ENCODE measurements at regions not wholly inside any gene's neighbourhood (a gene's known extent, or its start where the extent isn't known, plus 50 kb on each side); places are given as distances from the start of the nearest gene placed in this dataset.

DNA sequence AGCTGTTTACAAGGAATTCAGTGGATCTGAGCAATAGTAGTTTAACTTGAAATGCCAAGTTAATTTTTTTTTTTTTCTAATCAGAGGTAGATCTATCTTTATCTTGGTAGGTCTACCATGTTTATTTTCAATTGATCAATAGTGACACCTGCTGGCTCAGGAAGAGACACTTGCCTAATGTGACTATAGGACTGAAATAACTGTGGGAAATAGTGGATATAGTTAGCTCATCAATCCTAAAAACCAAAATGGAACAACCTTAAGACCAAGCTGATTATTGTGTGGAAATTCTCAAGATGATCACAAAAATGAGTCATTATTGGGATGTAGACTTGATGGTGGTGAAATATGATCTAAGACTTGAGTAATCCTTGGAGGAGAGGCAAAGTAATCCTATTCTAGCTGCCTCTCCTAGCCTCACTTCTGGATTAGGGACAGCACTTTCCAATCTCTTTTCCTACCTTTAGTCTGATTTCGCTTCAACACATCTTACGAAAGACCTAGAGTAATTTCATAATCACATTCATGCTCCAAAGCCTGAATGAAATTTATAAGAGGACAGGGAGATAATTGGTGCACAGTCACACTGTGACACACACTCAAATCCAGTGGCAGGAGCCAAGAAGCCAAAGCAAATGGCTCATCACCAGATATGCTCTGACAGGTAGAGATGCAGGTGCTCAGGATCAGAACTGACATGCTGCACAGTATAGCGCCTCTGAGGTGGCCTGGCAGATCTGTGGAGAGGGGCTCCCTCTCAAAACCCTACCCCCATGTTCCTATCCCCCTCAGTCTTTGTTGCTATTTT, 156.3 kb downstream of the HMHB1 start:
- Histone ChIP-seq H3K27me3 (replicated peaks; ENCODE audit: insufficient read depth) (no peaks in the 10 kb centered on the region), H3K4me1 (replicated peaks) (no peaks in the 10 kb centered on the region), H3K36me3 (no peaks in the 10 kb centered on the region), H3K4me3 (no peak overlapping the region), H3K27ac (no peak overlapping the region), H3K9me3 (no peaks in the 10 kb centered on the region)
- TF ChIP-seq POLR2AphosphoS5 (IDR thresholded peaks at IDR 0.05) (no peak), POLR2A (IDR thresholded peaks at IDR 0.05) (no peak)
- TF ChIP-seq, protein P1, sequence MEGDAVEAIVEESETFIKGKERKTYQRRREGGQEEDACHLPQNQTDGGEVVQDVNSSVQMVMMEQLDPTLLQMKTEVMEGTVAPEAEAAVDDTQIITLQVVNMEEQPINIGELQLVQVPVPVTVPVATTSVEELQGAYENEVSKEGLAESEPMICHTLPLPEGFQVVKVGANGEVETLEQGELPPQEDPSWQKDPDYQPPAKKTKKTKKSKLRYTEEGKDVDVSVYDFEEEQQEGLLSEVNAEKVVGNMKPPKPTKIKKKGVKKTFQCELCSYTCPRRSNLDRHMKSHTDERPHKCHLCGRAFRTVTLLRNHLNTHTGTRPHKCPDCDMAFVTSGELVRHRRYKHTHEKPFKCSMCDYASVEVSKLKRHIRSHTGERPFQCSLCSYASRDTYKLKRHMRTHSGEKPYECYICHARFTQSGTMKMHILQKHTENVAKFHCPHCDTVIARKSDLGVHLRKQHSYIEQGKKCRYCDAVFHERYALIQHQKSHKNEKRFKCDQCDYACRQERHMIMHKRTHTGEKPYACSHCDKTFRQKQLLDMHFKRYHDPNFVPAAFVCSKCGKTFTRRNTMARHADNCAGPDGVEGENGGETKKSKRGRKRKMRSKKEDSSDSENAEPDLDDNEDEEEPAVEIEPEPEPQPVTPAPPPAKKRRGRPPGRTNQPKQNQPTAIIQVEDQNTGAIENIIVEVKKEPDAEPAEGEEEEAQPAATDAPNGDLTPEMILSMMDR (IDR thresholded peaks at IDR 0.05): peak in 2 of 4 experiments; percentile 32 to 44
- DNase-seq (ENCODE audit: low spot score): peak; percentile 4
- intact Hi-C loops (cut with DNase I): no loop called here
- WGBS: 94% methylated on average over 3 of the region's 3 CpGs

DNA sequence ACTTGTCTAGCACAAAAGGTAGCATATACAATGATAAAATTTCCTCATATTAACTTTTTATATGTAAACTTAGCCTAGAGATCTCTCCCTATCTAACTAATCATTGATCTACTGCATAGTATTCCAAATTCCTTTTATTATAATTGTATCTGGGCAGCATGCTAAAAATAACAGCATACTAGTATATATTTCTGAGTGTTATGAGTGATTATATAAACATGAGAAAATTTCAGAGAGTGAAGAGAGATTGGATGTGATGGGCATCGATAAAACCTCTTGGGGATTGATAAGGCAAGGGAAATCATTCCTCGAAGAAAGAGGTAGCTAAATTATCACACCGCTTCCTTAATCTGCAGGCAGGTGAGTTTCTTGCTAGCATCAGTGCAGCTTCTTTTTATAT, 158.2 kb downstream of the HMHB1 start:
- H3K9me3 ChIP-seq: no peaks in the 10 kb centered on the region
- WGBS: 74% methylated on average over 3 of the region's 3 CpGs
- TF ChIP-seq, protein P1 (IDR thresholded peaks at IDR 0.05): no peak
- TF ChIP-seq POLR2AphosphoS5 (IDR thresholded peaks at IDR 0.05) (no peak), POLR2A (IDR thresholded peaks at IDR 0.05) (no peak)
- H3K4me1 ChIP-seq (replicated peaks): no peaks in the 10 kb centered on the region
- no peaks in the 10 kb centered on the region for H3K27me3 ChIP-seq (replicated peaks; ENCODE audit: insufficient read depth)
- intact Hi-C loops (cut with DNase I): no loop called here
- H3K27ac ChIP-seq: no peak overlapping the region
- no peak overlapping the region for H3K4me3 ChIP-seq
- DNase-seq (ENCODE audit: low spot score): no peak
- H3K36me3 ChIP-seq: no peaks in the 10 kb centered on the region

DNA sequence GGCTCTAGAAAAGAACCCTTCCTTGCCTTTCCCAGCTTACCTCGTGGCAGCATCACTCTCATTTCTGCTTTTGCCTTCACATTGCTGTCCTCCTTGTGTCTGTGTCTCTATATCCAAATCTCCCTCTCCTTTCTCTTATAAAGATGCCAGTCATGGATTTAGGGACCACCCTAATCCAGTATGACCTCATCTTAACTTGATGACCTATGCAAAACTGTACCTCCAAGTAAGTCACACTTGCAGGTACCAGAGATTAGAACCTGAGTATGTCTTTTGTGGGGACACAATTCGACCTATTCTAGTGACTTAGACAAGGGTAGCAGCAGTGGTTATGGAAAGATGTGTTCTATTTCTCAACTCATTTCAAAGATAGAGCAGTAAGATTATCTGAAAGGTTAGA, 160.1 kb downstream of the HMHB1 start:
- intact Hi-C loops (cut with DNase I): no loop called here
- TF ChIP-seq POLR2AphosphoS5 (IDR thresholded peaks at IDR 0.05): no peak
- Histone ChIP-seq H3K4me3 (no peak overlapping the region), H3K9me3 (no peaks in the 10 kb centered on the region), H3K4me1 (replicated peaks) (no peaks in the 10 kb centered on the region), H3K27me3 (replicated peaks; ENCODE audit: insufficient read depth) (no peaks in the 10 kb centered on the region), H3K36me3 (no peaks in the 10 kb centered on the region), H3K27ac (no peak overlapping the region)
- 82% methylated on average over 2 of the region's 2 CpGs for WGBS
- DNase-seq (ENCODE audit: low spot score): no peak

DNA sequence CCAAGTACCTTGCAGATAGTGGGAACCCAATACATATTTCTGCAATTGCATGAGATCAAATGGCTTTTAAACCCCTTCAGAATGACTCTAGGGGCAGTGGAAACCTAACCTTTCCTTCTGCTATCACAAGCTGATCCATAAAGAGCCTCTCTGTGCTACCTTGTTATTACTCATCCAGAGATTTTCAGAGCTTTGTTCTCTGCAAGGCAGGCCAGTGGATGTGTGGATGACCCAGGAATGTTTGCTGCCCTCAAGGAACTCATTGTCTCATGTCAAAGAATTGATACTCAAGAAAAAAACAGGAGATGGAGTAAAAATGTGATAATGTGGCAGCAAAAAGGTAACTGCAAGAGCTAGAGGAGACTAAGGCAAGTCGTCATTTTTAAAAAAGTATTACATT, 164.1 kb downstream of the HMHB1 start:
- Histone ChIP-seq H3K4me1 (replicated peaks) (no peaks in the 10 kb centered on the region), H3K27me3 (replicated peaks; ENCODE audit: insufficient read depth) (no peaks in the 10 kb centered on the region), H3K27ac (no peak overlapping the region), H3K4me3 (no peak overlapping the region), H3K36me3 (no peaks in the 10 kb centered on the region), H3K9me3 (no peaks in the 10 kb centered on the region)
- TF ChIP-seq, protein P1 (IDR thresholded peaks at IDR 0.05): no peak
- intact Hi-C loops (cut with DNase I): no loop called here
- WGBS: 95% methylated on average over 1 of the region's 1 CpG
- DNase-seq (ENCODE audit: low spot score): no peak

DNA sequence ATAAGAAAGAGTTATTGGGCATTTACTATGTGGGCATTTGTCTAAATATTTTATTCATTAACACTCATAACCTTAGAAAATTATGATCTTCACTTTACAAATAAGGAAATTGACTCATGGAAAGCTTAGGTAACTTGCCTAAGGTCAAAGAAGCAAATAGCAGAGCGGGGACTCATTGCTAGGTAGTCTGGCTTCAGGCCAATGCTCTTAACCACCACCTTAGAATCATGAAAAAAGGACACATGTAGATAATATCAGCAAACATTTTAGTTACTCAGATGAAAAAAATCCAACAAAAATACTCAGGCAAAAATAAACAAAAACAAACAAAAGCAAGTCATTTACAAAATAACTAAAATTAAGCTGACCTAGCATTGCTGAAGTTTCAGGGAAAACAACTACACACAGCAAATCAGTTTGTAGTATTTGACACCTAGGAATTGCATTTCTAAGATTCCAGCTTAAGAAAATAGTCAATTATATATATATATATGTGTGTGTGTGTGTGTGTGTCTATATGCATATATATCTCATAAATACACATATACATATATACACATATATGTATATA, 166.0 kb downstream of the HMHB1 start:
- no peak for DNase-seq (ENCODE audit: low spot score)
- intact Hi-C loops (cut with DNase I): no loop called here
- TF ChIP-seq POLR2AphosphoS5 (IDR thresholded peaks at IDR 0.05) (no peak), POLR2A (IDR thresholded peaks at IDR 0.05) (no peak)
- TF ChIP-seq, protein P1 (IDR thresholded peaks at IDR 0.05): no peak

More for the DNA sequence above, 166.0 kb downstream of the HMHB1 start:
- Histone ChIP-seq H3K27ac (no peak overlapping the region), H3K4me3 (no peak overlapping the region), H3K27me3 (replicated peaks; ENCODE audit: insufficient read depth) (no peaks in the 10 kb centered on the region), H3K9me3 (no peaks in the 10 kb centered on the region), H3K36me3 (no peaks in the 10 kb centered on the region), H3K4me1 (replicated peaks) (no peaks in the 10 kb centered on the region)
- 48% methylated on average over 1 of the region's 1 CpG for WGBS

Measured in prostate gland (tissue), 2 donors.